ENCODE measurements at regions not wholly inside any gene's neighbourhood (a gene's known extent, or its start where the extent isn't known, plus 50 kb on each side); places are given as distances from the start of the nearest gene placed in this dataset.

- no peaks in the 10 kb centered on the region for H3K4me1 ChIP-seq
- H3K27me3 ChIP-seq, result no peaks in the 10 kb centered on the region
- no peak for DNase-seq
- no peak for TF ChIP-seq POLR2A (IDR thresholded peaks at IDR 0.05)
- no peak for TF ChIP-seq CTCF (IDR thresholded peaks at IDR 0.05)
- no peak overlapping the region for H3K4me3 ChIP-seq
- no peak overlapping the region for H3K27ac ChIP-seq
- intact Hi-C loops (cut with DNase I; ENCODE audit: low total_unique reads), result no loop called here
- H3K36me3 ChIP-seq, result peaks cover 0 to 2% of the 10 kb centered on the region in 2 donors
- H3K9me3 ChIP-seq, result no peaks in the 10 kb centered on the region
Measured at GRCh38 chr4:138013625-138014024, 228.5 kb downstream of the SLC7A11 start.

- Histone ChIP-seq H3K4me1 (no peaks in the 10 kb centered on the region), H3K27me3 (no peaks in the 10 kb centered on the region), H3K9me3 (no peaks in the 10 kb centered on the region), H3K36me3 (no peaks in the 10 kb centered on the region), H3K27ac (no peak overlapping the region), H3K4me3 (no peak overlapping the region)
- no peak for TF ChIP-seq CTCF (IDR thresholded peaks at IDR 0.05)
- TF ChIP-seq POLR2A (IDR thresholded peaks at IDR 0.05), result no peak
- DNase-seq, result no peak
- intact Hi-C loops (cut with DNase I; ENCODE audit: low total_unique reads), result no loop called here
Measured at GRCh38 chr4:138010639-138011038, 231.5 kb downstream of the SLC7A11 start.

GRCh38 chr4:138007572-138007971 is 234.6 kb downstream of the SLC7A11 start:
- TF ChIP-seq POLR2A (IDR thresholded peaks at IDR 0.05), result no peak
- no peak for TF ChIP-seq CTCF (IDR thresholded peaks at IDR 0.05)
- no peak overlapping the region for H3K27ac ChIP-seq
- H3K27me3 ChIP-seq, result no peaks in the 10 kb centered on the region
- H3K9me3 ChIP-seq, result no peaks in the 10 kb centered on the region
- intact Hi-C loops (cut with DNase I; ENCODE audit: low total_unique reads), result no loop called here
- H3K36me3 ChIP-seq, result no peaks in the 10 kb centered on the region
- H3K4me3 ChIP-seq, result no peak overlapping the region
- DNase-seq, result no peak
- H3K4me1 ChIP-seq, result no peaks in the 10 kb centered on the region

- Histone ChIP-seq H3K36me3 (no peaks in the 10 kb centered on the region), H3K9me3 (no peaks in the 10 kb centered on the region), H3K27ac (no peak overlapping the region), H3K4me3 (no peak overlapping the region), H3K27me3 (no peaks in the 10 kb centered on the region), H3K4me1 (no peaks in the 10 kb centered on the region)
- intact Hi-C loops (cut with DNase I; ENCODE audit: low total_unique reads), result no loop called here
- no peak for DNase-seq
- TF ChIP-seq CTCF (IDR thresholded peaks at IDR 0.05), result no peak
Measured at GRCh38 chr4:138005486-138005885, 236.7 kb downstream of the SLC7A11 start.

- no peak overlapping the region for H3K4me3 ChIP-seq
- intact Hi-C loops (cut with DNase I; ENCODE audit: low total_unique reads), result no loop called here
- no peaks in the 10 kb centered on the region for H3K36me3 ChIP-seq
- H3K27me3 ChIP-seq, result no peaks in the 10 kb centered on the region
- H3K27ac ChIP-seq, result no peak overlapping the region
- no peak for DNase-seq
- no peaks in the 10 kb centered on the region for H3K4me1 ChIP-seq
- no peaks in the 10 kb centered on the region for H3K9me3 ChIP-seq
- TF ChIP-seq CTCF (IDR thresholded peaks at IDR 0.05) (no peak), POLR2A (IDR thresholded peaks at IDR 0.05) (no peak)
Measured at GRCh38 chr4:138003248-138003647, 238.9 kb downstream of the SLC7A11 start.
